MM.1S (cell line): ENCODE measurements at regions not wholly inside any gene's neighbourhood (a gene's known extent, or its start where the extent isn't known, plus 50 kb on each side); places are given as distances from the start of the nearest gene placed in this dataset.

Experiments used
- DNase-seq: peaks from one replicate; pipeline ENCODE4 v3.0.0-alpha.2; 2015
- H2AFZ ChIP-seq: fragments of 300-600 bp; sonication (generic); 2 replicates; pipeline ENCODE4 v1.6.0; 2016; ENCODE audit warnings: antibody characterized with exemption, low read length
- H3F3A ChIP-seq: fragments of 300-600 bp; sonication (generic); 2 replicates; pipeline ENCODE4 v1.6.1; 2016; ENCODE audit warnings: mild to moderate bottlenecking, antibody characterized with exemption, low read length, moderate library complexity, mixed read lengths; ENCODE audit not compliant: insufficient read depth
- H3K27ac ChIP-seq: fragments of 300-600 bp; sonication (generic); 2 replicates; pipeline ENCODE4 v1.5.1; 2016; ENCODE audit warnings: mild to moderate bottlenecking, low read length
- H3K27me3 ChIP-seq: fragments of 300-600 bp; sonication (generic); replicated peaks from 2 replicates; pipeline ENCODE4 v1.6.0; 2016; ENCODE audit warnings: low read length; ENCODE audit not compliant: insufficient read depth
- H3K36me3 ChIP-seq: fragments of 300-600 bp; sonication (generic); replicated peaks from 2 replicates; pipeline ENCODE4 v1.6.1; 2016; ENCODE audit warnings: mild to moderate bottlenecking, low read length, mixed read lengths; ENCODE audit not compliant: insufficient read depth
- H3K4me1 ChIP-seq: fragments of 300-600 bp; sonication (generic); 2 replicates; pipeline ENCODE4 v1.6.1; 2016; ENCODE audit warnings: low read length, mixed read lengths
- H3K4me2 ChIP-seq: fragments of 300-600 bp; sonication (generic); 2 replicates; pipeline ENCODE4 v1.6.0; 2016; ENCODE audit warnings: low read depth, low read length
- H3K4me3 ChIP-seq: fragments of 300-600 bp; sonication (generic); 2 replicates; pipeline ENCODE4 v1.5.1; 2016; ENCODE audit warnings: low read length, mixed read lengths
- H3K79me2 ChIP-seq: fragments of 300-600 bp; sonication (generic); 2 replicates; pipeline ENCODE4 v1.6.1; 2016; ENCODE audit warnings: mixed run types, low read length, mixed read lengths
- H3K9ac ChIP-seq: fragments of 300-600 bp; sonication (generic); 2 replicates; pipeline ENCODE4 v1.6.1; 2016; ENCODE audit warnings: low read length, mixed read lengths
- H3K9me2 ChIP-seq: fragments of 300-600 bp; sonication (generic); replicated peaks from 2 replicates; pipeline ENCODE4 v1.6.1; 2016; ENCODE audit warnings: mild to moderate bottlenecking, low read length, mixed read lengths; ENCODE audit not compliant: insufficient read depth
- H3K9me3 ChIP-seq: fragments of 300-600 bp; sonication (generic); replicated peaks from 2 replicates; pipeline ENCODE4 v1.6.1; 2016; ENCODE audit warnings: mild to moderate bottlenecking, low read length, mixed read lengths; ENCODE audit not compliant: insufficient read depth
- H4K20me1 ChIP-seq: fragments of 300-600 bp; sonication (generic); 2 replicates; pipeline ENCODE4 v1.6.1; 2016; ENCODE audit warnings: mild to moderate bottlenecking, low read length, moderate library complexity, mixed read lengths; ENCODE audit not compliant: insufficient read depth
- CTCF ChIP-seq: fragments of 300-600 bp; sonication (generic); IDR thresholded peaks from 2 replicates; pipeline ENCODE4 v1.5.1; 2016; ENCODE audit warnings: antibody characterized with exemption, low read length, mixed read lengths
- EZH2 ChIP-seq: fragments of 300-600 bp; sonication (generic); optimal IDR thresholded peaks from 2 replicates; pipeline ENCODE3; 2017; ENCODE audit warnings: low read depth, mild to moderate bottlenecking, antibody characterized with exemption, low read length, mixed read lengths
- EZH2phosphoT487 ChIP-seq: fragments of 300-600 bp; sonication (generic); IDR thresholded peaks from 2 replicates; pipeline ENCODE4 v1.6.1; 2018; ENCODE audit warnings: antibody characterized with exemption, low read length

- H3K4me1 ChIP-seq, result no peaks in the 10 kb centered on the region
- no peak overlapping the region for H3K4me2 ChIP-seq
- no peaks in the 10 kb centered on the region for H3K79me2 ChIP-seq
- no peaks in the 10 kb centered on the region for H3K36me3 ChIP-seq
- H3K9me3 ChIP-seq, result no peaks in the 10 kb centered on the region
- TF ChIP-seq EZH2phosphoT487 (no peak), EZH2 (no peak), CTCF (no peak)
- H3K9me2 ChIP-seq, result no peaks in the 10 kb centered on the region
- no peak overlapping the region for H3K9ac ChIP-seq
- no peak overlapping the region for H3K27ac ChIP-seq
- no peaks in the 10 kb centered on the region for H4K20me1 ChIP-seq
- no peaks in the 10 kb centered on the region for H3F3A ChIP-seq
- no peaks in the 10 kb centered on the region for H3K27me3 ChIP-seq
- H2AFZ ChIP-seq, result no peak overlapping the region
- no peak overlapping the region for H3K4me3 ChIP-seq
- DNase-seq, result no peak
Measured at GRCh38 chr9:8179381-8180053, 379.9 kb upstream of the DMAC1 start.

- no peak overlapping the region for H3K9ac ChIP-seq
- H3K9me2 ChIP-seq, result no peaks in the 10 kb centered on the region
- H3K27ac ChIP-seq, result no peak overlapping the region
- no peaks in the 10 kb centered on the region for H3K27me3 ChIP-seq
- H3K4me1 ChIP-seq, result no peaks in the 10 kb centered on the region
- H4K20me1 ChIP-seq, result no peaks in the 10 kb centered on the region
- H3K79me2 ChIP-seq, result no peaks in the 10 kb centered on the region
- DNase-seq, result no peak
- TF ChIP-seq EZH2, result no peak
- no peak for TF ChIP-seq EZH2phosphoT487
- TF ChIP-seq CTCF, result no peak
- no peaks in the 10 kb centered on the region for H3K36me3 ChIP-seq
- no peaks in the 10 kb centered on the region for H3F3A ChIP-seq
- no peaks in the 10 kb centered on the region for H3K9me3 ChIP-seq
- no peak overlapping the region for H3K4me2 ChIP-seq
- no peak overlapping the region for H3K4me3 ChIP-seq
- H2AFZ ChIP-seq, result no peak overlapping the region
Measured at GRCh38 chr9:8172000-8172399, 372.4 kb upstream of the DMAC1 start.

- Histone ChIP-seq H3K9ac (no peak overlapping the region), H2AFZ (no peak overlapping the region), H4K20me1 (no peaks in the 10 kb centered on the region), H3K36me3 (no peaks in the 10 kb centered on the region), H3F3A (no peaks in the 10 kb centered on the region), H3K4me2 (no peak overlapping the region), H3K9me2 (no peaks in the 10 kb centered on the region), H3K4me1 (no peaks in the 10 kb centered on the region), H3K9me3 (no peaks in the 10 kb centered on the region), H3K79me2 (no peaks in the 10 kb centered on the region), H3K27ac (no peak overlapping the region), H3K27me3 (no peaks in the 10 kb centered on the region), H3K4me3 (no peak overlapping the region)
- DNase-seq, result no peak
- TF ChIP-seq EZH2 (no peak), CTCF (no peak), EZH2phosphoT487 (no peak)
Measured at GRCh38 chr9:8168916-8169438, 369.4 kb upstream of the DMAC1 start.
